ENCODE measurements at regions not wholly inside any gene's neighbourhood (a gene's known extent, or its start where the extent isn't known, plus 50 kb on each side); places are given as distances from the start of the nearest gene placed in this dataset.

- TF ChIP-seq JUN (IDR thresholded peaks at IDR 0.05; ENCODE audit: borderline replicate concordance, insufficient read depth, insufficient read length, low read depth) = no peak
- TF ChIP-seq CTCF (IDR thresholded peaks at IDR 0.05; ENCODE audit: extremely low read depth in 1 of 2, insufficient read depth in 1 of 2, low read depth in 1 of 2, low read length in 2 of 2) = no peak
- no peak for TF ChIP-seq POLR2A (IDR thresholded peaks at IDR 0.05; ENCODE audit: low read depth, low read length)
- no peak for TF ChIP-seq EZH2 (IDR thresholded peaks at IDR 0.05; ENCODE audit: borderline replicate concordance, low read depth, low read length, severe bottlenecking)
These were observed 106.3 kb downstream of the SPTSSA start for GRCh38 chr14:34355584-34356263.

Data from endothelial cell of umbilical vein (primary cell).